ENCODE measurements at regions not wholly inside any gene's neighbourhood (a gene's known extent, or its start where the extent isn't known, plus 50 kb on each side); places are given as distances from the start of the nearest gene placed in this dataset.

- ATAC-seq: no peak
- peaks cover 5% of the 10 kb centered on the region for H3K27me3 Mint-ChIP-seq
- H3K4me1 Mint-ChIP-seq: peaks cover 1% of the 10 kb centered on the region
- no peak overlapping the region for H3K27ac Mint-ChIP-seq
- CTCF ChIA-PET: interaction anchor here (0.5 to 1.8 kb wide), 18 partner anchors 10 to 1312 kb away, joined by 3 to 20 read pairs (median 4); no protein-coding TSS in a partner anchor
- DNase-seq: no peak
- H3K9me3 Mint-ChIP-seq (ENCODE audit: low read depth): no peaks in the 10 kb centered on the region
- no peak overlapping the region for H3K4me3 Mint-ChIP-seq
- H3K36me3 Mint-ChIP-seq: no peaks in the 10 kb centered on the region
These were observed 885.3 kb upstream of the TMEM132C start for GRCh38 chr12:127381681-127382080.

GRCh38 chr12:127383281-127383680 is 883.7 kb upstream of the TMEM132C start:
- Mint-ChIP-seq H3K4me1 (peaks cover 1% of the 10 kb centered on the region), H3K27me3 (peaks cover 5% of the 10 kb centered on the region), H3K27ac (no peak overlapping the region), H3K4me3 (no peak overlapping the region), H3K9me3 (ENCODE audit: low read depth) (no peaks in the 10 kb centered on the region), H3K36me3 (no peaks in the 10 kb centered on the region)
- no peak for DNase-seq
- no peak for ATAC-seq
- CTCF ChIA-PET: interaction anchor here (1.3 kb wide), 1 partner anchor 300 kb away, joined by 3 read pairs; no protein-coding TSS in a partner anchor

- no peaks in the 10 kb centered on the region for H3K4me1 Mint-ChIP-seq
- DNase-seq (no peak), ATAC-seq (no peak)
- no peak overlapping the region for H3K27ac Mint-ChIP-seq
- H3K4me3 Mint-ChIP-seq: no peak overlapping the region
- no peaks in the 10 kb centered on the region for H3K27me3 Mint-ChIP-seq
- H3K9me3 Mint-ChIP-seq (ENCODE audit: low read depth): no peaks in the 10 kb centered on the region
- no peaks in the 10 kb centered on the region for H3K36me3 Mint-ChIP-seq
- CTCF ChIA-PET: no interaction called here
These were observed 880.2 kb upstream of the TMEM132C start for GRCh38 chr12:127386723-127387122.

GRCh38 chr12:127388985-127389384 is 878.0 kb upstream of the TMEM132C start:
- H3K9me3 Mint-ChIP-seq (ENCODE audit: low read depth): no peaks in the 10 kb centered on the region
- no peak overlapping the region for H3K4me3 Mint-ChIP-seq
- no peak for ATAC-seq
- DNase-seq: no peak
- H3K27me3 Mint-ChIP-seq: no peaks in the 10 kb centered on the region
- no peaks in the 10 kb centered on the region for H3K4me1 Mint-ChIP-seq
- H3K36me3 Mint-ChIP-seq: no peaks in the 10 kb centered on the region
- CTCF ChIA-PET: no interaction called here
- no peak overlapping the region for H3K27ac Mint-ChIP-seq

GRCh38 chr12:127389923-127390322 is 877.0 kb upstream of the TMEM132C start:
- no peaks in the 10 kb centered on the region for H3K9me3 Mint-ChIP-seq (ENCODE audit: low read depth)
- no peak overlapping the region for H3K4me3 Mint-ChIP-seq
- no peaks in the 10 kb centered on the region for H3K27me3 Mint-ChIP-seq
- DNase-seq (no peak), ATAC-seq (no peak)
- CTCF ChIA-PET: no interaction called here
- no peak overlapping the region for H3K27ac Mint-ChIP-seq
- no peaks in the 10 kb centered on the region for H3K4me1 Mint-ChIP-seq
- H3K36me3 Mint-ChIP-seq: no peaks in the 10 kb centered on the region

- Mint-ChIP-seq H3K36me3 (no peaks in the 10 kb centered on the region), H3K27me3 (no peaks in the 10 kb centered on the region), H3K4me3 (no peak overlapping the region), H3K4me1 (no peaks in the 10 kb centered on the region), H3K27ac (no peak overlapping the region), H3K9me3 (ENCODE audit: low read depth) (no peaks in the 10 kb centered on the region)
- CTCF ChIA-PET: interaction anchor here (0.6 kb wide), 1 partner anchor 518 kb away, joined by 3 read pairs; no protein-coding TSS in a partner anchor
- DNase-seq (no peak), ATAC-seq (no peak)
These were observed 873.5 kb upstream of the TMEM132C start for GRCh38 chr12:127393465-127393864.

GRCh38 chr12:127393896-127394295 is 873.1 kb upstream of the TMEM132C start:
- no peak overlapping the region for H3K4me3 Mint-ChIP-seq
- no peaks in the 10 kb centered on the region for H3K9me3 Mint-ChIP-seq (ENCODE audit: low read depth)
- ATAC-seq (no peak), DNase-seq (no peak)
- peaks cover 2% of the 10 kb centered on the region for H3K27me3 Mint-ChIP-seq
- CTCF ChIA-PET: interaction anchor here (0.6 to 1.4 kb wide), 2 partner anchors 13 to 518 kb away, joined by 3 to 4 read pairs; no protein-coding TSS in a partner anchor
- H3K36me3 Mint-ChIP-seq: no peaks in the 10 kb centered on the region
- no peak overlapping the region for H3K27ac Mint-ChIP-seq
- no peaks in the 10 kb centered on the region for H3K4me1 Mint-ChIP-seq

- Mint-ChIP-seq H3K27me3 (peaks cover 2% of the 10 kb centered on the region), H3K4me3 (no peak overlapping the region), H3K36me3 (no peaks in the 10 kb centered on the region), H3K9me3 (ENCODE audit: low read depth) (no peaks in the 10 kb centered on the region), H3K4me1 (no peaks in the 10 kb centered on the region), H3K27ac (no peak overlapping the region)
- no peak for DNase-seq
- CTCF ChIA-PET: no interaction called here
- no peak for ATAC-seq
These were observed 870.2 kb upstream of the TMEM132C start for GRCh38 chr12:127396734-127397133.

GRCh38 chr12:127398016-127398710 is 868.8 kb upstream of the TMEM132C start:
- no peak overlapping the region for H3K27ac Mint-ChIP-seq
- ATAC-seq: no peak
- no peaks in the 10 kb centered on the region for H3K9me3 Mint-ChIP-seq (ENCODE audit: low read depth)
- no peaks in the 10 kb centered on the region for H3K4me1 Mint-ChIP-seq
- peaks cover 2% of the 10 kb centered on the region for H3K27me3 Mint-ChIP-seq
- H3K4me3 Mint-ChIP-seq: no peak overlapping the region
- H3K36me3 Mint-ChIP-seq: no peaks in the 10 kb centered on the region
- CTCF ChIA-PET: no interaction called here
- no peak for DNase-seq

- Mint-ChIP-seq H3K4me3 (no peak overlapping the region), H3K9me3 (ENCODE audit: low read depth) (no peaks in the 10 kb centered on the region), H3K4me1 (no peaks in the 10 kb centered on the region), H3K27me3 (peaks cover 2% of the 10 kb centered on the region), H3K27ac (no peak overlapping the region), H3K36me3 (no peaks in the 10 kb centered on the region)
- CTCF ChIA-PET: no interaction called here
- ATAC-seq: no peak
- DNase-seq: no peak
These were observed 867.5 kb upstream of the TMEM132C start for GRCh38 chr12:127399451-127399850.

- no peak for DNase-seq
- H3K27me3 Mint-ChIP-seq: peaks cover 2% of the 10 kb centered on the region
- H3K9me3 Mint-ChIP-seq (ENCODE audit: low read depth): no peaks in the 10 kb centered on the region
- CTCF ChIA-PET: no interaction called here
- no peaks in the 10 kb centered on the region for H3K4me1 Mint-ChIP-seq
- no peaks in the 10 kb centered on the region for H3K36me3 Mint-ChIP-seq
- no peak overlapping the region for H3K4me3 Mint-ChIP-seq
- H3K27ac Mint-ChIP-seq: no peak overlapping the region
- no peak for ATAC-seq
These were observed 866.7 kb upstream of the TMEM132C start for GRCh38 chr12:127400221-127400620.

GRCh38 chr12:127401005-127401404 is 866.0 kb upstream of the TMEM132C start:
- ATAC-seq: no peak
- no peaks in the 10 kb centered on the region for H3K9me3 Mint-ChIP-seq (ENCODE audit: low read depth)
- no peaks in the 10 kb centered on the region for H3K4me1 Mint-ChIP-seq
- no peak overlapping the region for H3K27ac Mint-ChIP-seq
- no peak for DNase-seq
- H3K36me3 Mint-ChIP-seq: no peaks in the 10 kb centered on the region
- H3K4me3 Mint-ChIP-seq: no peak overlapping the region
- H3K27me3 Mint-ChIP-seq: peaks cover 2% of the 10 kb centered on the region
- CTCF ChIA-PET: no interaction called here

- DNase-seq: no peak
- no peak overlapping the region for H3K4me3 Mint-ChIP-seq
- peaks cover 2% of the 10 kb centered on the region for H3K27me3 Mint-ChIP-seq
- CTCF ChIA-PET: no interaction called here
- no peaks in the 10 kb centered on the region for H3K4me1 Mint-ChIP-seq
- ATAC-seq: no peak
- H3K36me3 Mint-ChIP-seq: no peaks in the 10 kb centered on the region
- H3K27ac Mint-ChIP-seq: no peak overlapping the region
- no peaks in the 10 kb centered on the region for H3K9me3 Mint-ChIP-seq (ENCODE audit: low read depth)
These were observed 865.4 kb upstream of the TMEM132C start for GRCh38 chr12:127401536-127401935.

GRCh38 chr12:127411166-127411915 is 855.6 kb upstream of the TMEM132C start:
- Mint-ChIP-seq H3K36me3 (no peaks in the 10 kb centered on the region), H3K4me1 (no peaks in the 10 kb centered on the region), H3K27ac (no peak overlapping the region), H3K4me3 (no peak overlapping the region), H3K9me3 (ENCODE audit: low read depth) (no peaks in the 10 kb centered on the region), H3K27me3 (no peaks in the 10 kb centered on the region)
- CTCF ChIA-PET: no interaction called here
- no peak for DNase-seq
- ATAC-seq: no peak

All from activated CD8-positive, alpha-beta memory T cell treated with anti-CD3 and anti-CD28 coated beads, Interleukin-2, amount 10 ng/mL, durations not matched to agents 7 days and 5 days (primary cell).